ENCODE measurements at regions not wholly inside any gene's neighbourhood (a gene's known extent, or its start where the extent isn't known, plus 50 kb on each side); places are given as distances from the start of the nearest gene placed in this dataset.

DNA sequence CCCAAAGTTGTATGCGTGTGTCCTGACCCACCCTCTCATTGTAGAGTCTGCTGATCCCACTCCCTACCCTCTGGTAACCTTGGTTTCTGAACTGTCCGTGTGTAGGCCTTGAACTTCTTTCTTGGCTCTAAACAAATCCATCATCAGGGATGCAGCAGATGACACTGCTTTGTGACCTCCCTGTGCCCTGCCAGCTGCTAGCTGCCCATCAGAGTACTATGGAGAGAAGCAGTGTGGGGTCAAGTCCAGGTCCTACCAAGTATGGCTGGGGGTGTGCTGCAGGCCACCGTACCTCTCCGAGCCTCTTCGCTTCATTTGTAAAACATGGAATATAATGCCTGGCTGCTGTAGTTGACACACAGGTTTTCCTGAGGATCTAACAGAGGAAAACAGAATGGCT lies 183.5 kb upstream of the RBPJ start:
- no peak for DNase-seq (ENCODE audit: low read depth in 2 of 2)

DNA sequence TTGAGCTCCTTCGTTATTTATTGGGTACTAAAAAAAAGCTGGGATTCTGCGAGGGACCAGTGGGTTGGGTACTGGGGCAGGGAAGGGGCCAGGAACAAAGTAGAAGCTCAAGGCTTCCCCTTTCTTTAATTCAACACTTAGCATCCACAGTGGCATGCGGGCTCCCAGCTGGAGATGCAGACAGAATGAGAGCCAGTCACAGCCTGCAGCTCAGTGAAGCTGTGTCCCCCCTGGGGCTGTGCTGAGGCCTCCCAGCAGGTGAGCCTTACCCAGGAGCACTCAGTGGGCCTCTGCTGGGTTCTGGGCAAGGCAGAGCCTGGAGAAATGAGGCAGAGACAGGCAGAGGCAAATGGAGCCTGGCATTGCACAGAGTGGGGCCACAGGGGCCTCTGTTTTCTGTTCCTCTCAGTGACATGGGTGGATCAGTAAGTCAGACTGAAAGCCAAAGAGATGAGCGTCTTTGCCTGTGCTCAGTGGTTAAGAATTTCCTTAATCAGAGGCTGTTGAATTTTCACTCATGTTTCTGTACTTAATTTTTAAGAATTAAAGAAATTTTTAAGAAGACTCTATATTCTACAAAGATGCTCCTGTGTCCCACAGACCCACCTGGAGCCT lies 181.4 kb upstream of the RBPJ start:
- no peak for DNase-seq (ENCODE audit: low read depth in 2 of 2)

GRCh38 chr4:26140150-26140898 lies 180.5 kb upstream of the RBPJ start:
- DNase-seq (ENCODE audit: low read depth in 2 of 2): no peak

- no peak for DNase-seq (ENCODE audit: low read depth in 2 of 2)
These were observed 179.6 kb upstream of the RBPJ start for GRCh38 chr4:26141051-26141721.

- DNase-seq (ENCODE audit: low read depth in 2 of 2): no peak
These were observed 178.7 kb upstream of the RBPJ start for GRCh38 chr4:26141911-26142638.

- DNase-seq (ENCODE audit: low read depth in 2 of 2): no peak
These were observed 176.2 kb upstream of the RBPJ start for GRCh38 chr4:26144526-26145155.

DNA sequence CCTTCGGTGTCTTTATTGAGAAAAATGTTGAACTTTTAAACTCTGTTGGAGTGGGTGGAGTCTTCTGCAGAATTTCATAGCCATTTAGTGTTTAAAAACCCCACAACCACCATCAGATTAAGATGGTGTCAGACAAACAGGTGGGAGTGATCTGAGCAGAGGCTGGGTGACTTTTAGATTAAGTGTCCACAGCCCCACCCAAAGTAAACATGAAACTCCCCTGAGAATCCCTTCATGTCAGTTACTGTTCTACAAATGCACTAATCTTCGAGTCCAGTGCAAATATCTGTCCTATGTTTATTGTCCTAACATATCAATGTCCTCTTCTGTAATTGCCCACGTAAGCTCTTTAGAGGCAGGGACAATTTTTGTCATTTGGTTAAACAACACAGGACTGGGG lies 175.6 kb upstream of the RBPJ start:
- DNase-seq (ENCODE audit: low read depth in 2 of 2): no peak

- DNase-seq (ENCODE audit: low read depth in 2 of 2): no peak
These were observed 171.9 kb upstream of the RBPJ start for GRCh38 chr4:26148927-26149326.

GRCh38 chr4:26150948-26151347 lies 169.9 kb upstream of the RBPJ start:
- no peak for DNase-seq (ENCODE audit: low read depth in 2 of 2)

DNA sequence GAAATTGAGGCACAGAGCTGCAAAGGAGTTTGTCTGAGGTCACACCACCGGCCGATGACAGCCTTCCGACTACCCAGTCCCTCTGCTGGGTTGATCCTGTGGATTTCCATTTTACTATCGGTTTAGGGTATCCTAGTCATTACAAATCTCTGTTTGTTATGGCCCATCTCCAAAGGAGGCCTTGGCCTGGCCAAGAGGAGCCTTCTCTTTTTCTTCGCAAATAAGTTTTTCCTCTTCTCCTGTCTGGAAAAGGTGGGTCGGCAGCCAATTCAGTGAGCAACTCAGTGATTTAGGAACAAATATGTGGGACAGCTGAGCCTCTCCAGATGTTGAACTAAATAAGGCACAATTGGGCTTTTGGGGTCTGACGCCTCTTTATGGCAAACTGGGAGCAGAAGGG lies 169.2 kb upstream of the RBPJ start:
- DNase-seq (ENCODE audit: low read depth in 2 of 2): no peak

DNA sequence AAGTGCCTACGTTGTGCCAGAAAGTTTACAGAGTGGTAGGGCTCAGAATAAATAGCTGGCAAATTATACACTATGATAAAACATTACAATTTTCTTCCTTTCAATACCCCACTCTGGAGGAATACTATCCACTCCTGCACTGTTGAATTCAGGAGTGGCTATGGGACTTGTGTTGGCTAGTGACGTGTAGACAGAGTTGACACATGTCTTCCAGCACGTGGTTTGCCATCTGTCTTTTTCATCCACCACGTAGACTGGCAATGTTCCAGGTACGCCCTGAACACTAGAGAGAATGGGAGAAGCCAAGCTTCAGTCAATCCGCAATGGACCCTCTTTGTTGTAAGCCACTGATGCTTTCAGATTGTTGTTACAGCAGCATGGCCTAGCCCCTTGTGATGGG lies 168.8 kb upstream of the RBPJ start:
- no peak for DNase-seq (ENCODE audit: low read depth in 2 of 2)

- DNase-seq (ENCODE audit: low read depth in 2 of 2): no peak
These were observed 163.3 kb upstream of the RBPJ start for GRCh38 chr4:26157541-26157940.

- no peak for DNase-seq (ENCODE audit: low read depth in 2 of 2)
These were observed 160.2 kb upstream of the RBPJ start for GRCh38 chr4:26160591-26160990.

DNA sequence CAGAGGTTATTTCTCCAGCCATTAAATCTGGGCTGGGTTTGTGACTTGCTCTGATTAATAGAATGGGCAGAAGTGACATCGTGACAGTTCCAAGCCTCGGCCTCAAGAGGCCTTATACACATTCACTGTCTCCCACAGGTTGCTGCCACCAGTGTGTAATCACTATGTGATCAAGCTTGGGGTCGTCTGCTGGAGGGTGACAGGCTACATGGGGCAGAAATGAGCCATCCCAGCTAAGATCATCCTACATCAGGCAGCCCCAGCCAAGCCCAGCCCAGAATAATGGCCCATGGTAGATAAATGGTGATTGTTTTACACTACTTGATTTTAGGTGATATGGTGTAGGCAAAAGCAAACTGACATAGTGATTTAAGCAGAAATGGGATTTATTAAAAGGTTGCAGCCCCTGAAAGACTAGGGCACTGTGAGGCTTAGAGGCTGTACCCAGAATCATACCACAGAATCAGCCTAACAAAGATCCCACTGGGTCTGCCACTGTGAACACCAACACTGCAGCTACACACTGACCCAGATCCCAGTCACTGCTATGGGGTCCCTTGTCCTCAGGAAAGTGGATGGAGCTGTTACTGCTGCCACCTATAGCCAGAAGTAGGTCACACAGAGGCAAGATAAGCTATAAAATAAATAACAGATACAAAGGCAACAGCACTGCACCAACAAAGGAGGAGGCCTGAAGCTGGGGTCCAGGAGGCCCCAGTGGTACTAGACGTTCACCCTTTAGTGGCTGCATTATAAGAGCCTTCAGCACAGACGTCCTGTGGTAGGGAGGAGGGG lies 159.6 kb upstream of the RBPJ start:
- no peak for DNase-seq (ENCODE audit: low read depth in 2 of 2)

GRCh38 chr4:26162101-26162500 lies 158.7 kb upstream of the RBPJ start:
- no peak for DNase-seq (ENCODE audit: low read depth in 2 of 2)

- no peak for DNase-seq (ENCODE audit: low read depth in 2 of 2)
These were observed 157.1 kb upstream of the RBPJ start for GRCh38 chr4:26163425-26164362.

- DNase-seq (ENCODE audit: low read depth in 2 of 2): no peak
These were observed 149.3 kb upstream of the RBPJ start for GRCh38 chr4:26171501-26171900.

DNA sequence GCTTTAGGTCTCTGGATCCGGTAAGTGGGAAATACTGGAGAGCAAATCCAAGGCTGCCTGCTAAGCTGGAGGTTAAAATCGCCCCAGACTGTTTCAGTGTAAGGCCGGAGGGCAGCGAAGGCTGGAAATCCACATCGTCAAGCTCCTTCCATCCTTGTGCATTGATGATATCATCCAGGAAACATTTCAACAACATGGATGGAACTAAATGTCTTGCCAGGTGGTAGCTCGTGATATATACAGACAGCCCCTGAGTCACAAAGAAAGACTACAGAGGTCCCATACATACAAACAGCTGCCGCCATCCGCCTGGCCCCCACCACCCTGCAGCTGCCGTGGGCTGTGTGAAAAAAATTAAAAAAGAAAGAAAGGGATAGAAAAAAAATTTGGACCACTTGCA lies 148.9 kb upstream of the RBPJ start:
- no peak for DNase-seq (ENCODE audit: low read depth in 2 of 2)

DNA sequence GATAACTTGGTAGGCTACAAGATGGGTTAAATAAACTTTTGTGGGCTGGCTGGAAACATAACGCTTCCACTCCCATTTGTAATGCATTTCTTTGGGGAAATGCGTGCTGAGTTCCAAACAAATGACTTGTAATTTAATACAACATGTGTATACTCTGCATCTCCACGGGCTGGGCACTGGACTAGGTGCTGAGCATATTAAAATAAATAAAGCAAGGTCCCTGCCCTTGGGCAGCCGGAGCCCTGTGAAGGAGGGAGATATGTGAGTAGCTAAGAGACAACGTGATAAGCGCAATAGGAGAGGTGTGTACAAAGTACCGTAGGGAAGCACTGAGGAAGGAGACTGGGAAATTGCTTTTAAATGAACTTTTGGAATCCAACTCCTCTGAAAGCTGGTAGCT lies 147.2 kb upstream of the RBPJ start:
- DNase-seq (ENCODE audit: low read depth in 2 of 2): no peak

- DNase-seq (ENCODE audit: low read depth in 2 of 2): no peak
These were observed 146.8 kb upstream of the RBPJ start for GRCh38 chr4:26174027-26174426.

Data from stimulated activated CD8-positive, alpha-beta memory T cell treated with anti-CD3 and anti-CD28 coated beads, Interleukin-2, amount 100 ng/mL, for 1 hour (primary cell).